ENCODE measurements at regions not wholly inside any gene's neighbourhood (a gene's known extent, or its start where the extent isn't known, plus 50 kb on each side); places are given as distances from the start of the nearest gene placed in this dataset.

- DNase-seq, result no peak
- H3K4me1 ChIP-seq, result peaks cover 0 to 11% (median 0%) of the 10 kb centered on the region in 12 donors
- ATAC-seq, result no peak
- H3K27ac ChIP-seq, result no peak overlapping the region
- TF ChIP-seq CTCF (IDR thresholded peaks at IDR 0.05) (no peak), POLR2A (IDR thresholded peaks at IDR 0.05) (no peak)
- no peaks in the 10 kb centered on the region for H3K36me3 ChIP-seq
- intact Hi-C loops (cut with DNase I), result no loop called here
- no peak overlapping the region for H3K4me3 ChIP-seq
- 70 to 81% (median 76%) methylated on average over 6 of the region's 6 CpGs for WGBS, 4 donors
- no peaks in the 10 kb centered on the region for H3K9me3 ChIP-seq
- no peaks in the 10 kb centered on the region for H3K27me3 ChIP-seq
These were observed 382.0 kb downstream of the GPD2 start for GRCh38 chr2:156818221-156818620.

- Histone ChIP-seq H3K4me1 (peaks cover 0 to 11% (median 0%) of the 10 kb centered on the region in 12 donors), H3K27me3 (no peaks in the 10 kb centered on the region), H3K4me3 (no peak overlapping the region), H3K9me3 (no peaks in the 10 kb centered on the region), H3K36me3 (no peaks in the 10 kb centered on the region), H3K27ac (no peak overlapping the region)
- ATAC-seq (peak in 3 of 4 donors; percentile 26 to 63 (median 56)), DNase-seq (no peak)
- WGBS, 4 donors, result 27 to 45% (median 34%) methylated on average over 3 of the region's 3 CpGs
- intact Hi-C loops (cut with DNase I), result no loop called here
- TF ChIP-seq POLR2A (IDR thresholded peaks at IDR 0.05), result no peak
- TF ChIP-seq CTCF (IDR thresholded peaks at IDR 0.05), result no peak
These were observed 382.8 kb downstream of the GPD2 start for GRCh38 chr2:156818944-156819343.

GRCh38 chr2:156826341-156826933 lies 390.3 kb downstream of the GPD2 start:
- peak overlapping the region in 1 of 12 donors; percentile 1 for H3K27ac ChIP-seq
- peak in 2 of 4 donors; percentile 26 to 47 for ATAC-seq

GRCh38 chr2:156834431-156834830 lies 398.3 kb downstream of the GPD2 start:
- intact Hi-C loops (cut with DNase I), result no loop called here
- H3K4me1 ChIP-seq, result no peaks in the 10 kb centered on the region
- TF ChIP-seq POLR2A (IDR thresholded peaks at IDR 0.05), result no peak
- no peak for TF ChIP-seq CTCF (IDR thresholded peaks at IDR 0.05)
- H3K36me3 ChIP-seq, result no peaks in the 10 kb centered on the region
- ATAC-seq (no peak), DNase-seq (no peak)
- no peak overlapping the region for H3K27ac ChIP-seq
- WGBS, 4 donors, result 89 to 100% (median 97%) methylated on average over 1 of the region's 1 CpG
- H3K9me3 ChIP-seq, result peaks cover 0 to 2% (median 0%) of the 10 kb centered on the region in 12 donors
- H3K4me3 ChIP-seq, result no peak overlapping the region
- no peaks in the 10 kb centered on the region for H3K27me3 ChIP-seq

More at GRCh38 chr2:156826341-156826933, 390.3 kb downstream of the GPD2 start:
- Histone ChIP-seq H3K4me1 (peaks cover 0 to 5% (median 0%) of the 10 kb centered on the region in 12 donors), H3K27me3 (no peaks in the 10 kb centered on the region), H3K4me3 (no peak overlapping the region), H3K36me3 (no peaks in the 10 kb centered on the region), H3K9me3 (peaks cover 0 to 7% (median 0%) of the 10 kb centered on the region in 12 donors)
- 54 to 67% (median 60%) methylated on average over 2 of the region's 2 CpGs for WGBS, 4 donors
- intact Hi-C loops (cut with DNase I), result no loop called here
- no peak for DNase-seq
- TF ChIP-seq CTCF (IDR thresholded peaks at IDR 0.05), result no peak
- TF ChIP-seq POLR2A (IDR thresholded peaks at IDR 0.05), result no peak

Measured in heart left ventricle (tissue), 16 donors.